BLaER1 (cell line): ENCODE measurements at regions not wholly inside any gene's neighbourhood (a gene's known extent, or its start where the extent isn't known, plus 50 kb on each side); places are given as distances from the start of the nearest gene placed in this dataset.

ENCODE experiments used
- H3K27ac ChIP-seq: shearing (Covaris generic); formaldehyde crosslinking; 2 replicates; pipeline ENCODE4 v1.8.1; 2022
- H3K27me3 ChIP-seq: shearing (Covaris generic); formaldehyde crosslinking; 2 replicates; pipeline ENCODE4 v1.8.1; 2022
- H3K36me3 ChIP-seq: shearing (Covaris generic); formaldehyde crosslinking; 2 replicates; pipeline ENCODE4 v1.8.1; 2022
- H3K4me1 ChIP-seq: shearing (Covaris generic); formaldehyde crosslinking; 2 replicates; pipeline ENCODE4 v1.8.1; 2022
- H3K4me2 ChIP-seq: shearing (Covaris generic); formaldehyde crosslinking; 2 replicates; pipeline ENCODE4 v1.8.1; 2022
- H3K4me3 ChIP-seq: shearing (Covaris generic); formaldehyde crosslinking; 2 replicates; pipeline ENCODE4 v1.8.1; 2022
- H3K9ac ChIP-seq: shearing (Covaris generic); formaldehyde crosslinking; 2 replicates; pipeline ENCODE4 v1.8.1; 2022
- H3K9me3 ChIP-seq: shearing (Covaris generic); formaldehyde crosslinking; 2 replicates; pipeline ENCODE4 v1.8.1; 2022
- H4K20me1 ChIP-seq: shearing (Covaris generic); formaldehyde crosslinking; 2 replicates; pipeline ENCODE4 v1.8.1; 2022
- Cebpa-rat ChIP-seq: shearing (Covaris generic); IDR thresholded peaks from 2 replicates; pipeline ENCODE4 v1.8.1; 2022

GRCh38 chr17:72306037-72306436, 185.2 kb downstream of the SOX9 start:
- H3K27ac ChIP-seq = no peak overlapping the region
- no peaks in the 10 kb centered on the region for H4K20me1 ChIP-seq
- no peaks in the 10 kb centered on the region for H3K4me1 ChIP-seq
- H3K9ac ChIP-seq = no peak overlapping the region
- no peaks in the 10 kb centered on the region for H3K36me3 ChIP-seq
- H3K4me3 ChIP-seq = no peak overlapping the region
- TF ChIP-seq Cebpa-rat = no peak
- H3K4me2 ChIP-seq = no peak overlapping the region
- H3K9me3 ChIP-seq = no peaks in the 10 kb centered on the region
- no peaks in the 10 kb centered on the region for H3K27me3 ChIP-seq

GRCh38 chr17:72307836-72308235, 187.0 kb downstream of the SOX9 start:
- H3K4me1 ChIP-seq = no peaks in the 10 kb centered on the region
- no peaks in the 10 kb centered on the region for H3K36me3 ChIP-seq
- H4K20me1 ChIP-seq = no peaks in the 10 kb centered on the region
- no peak overlapping the region for H3K9ac ChIP-seq
- H3K4me2 ChIP-seq = no peak overlapping the region
- H3K4me3 ChIP-seq = no peak overlapping the region
- H3K27me3 ChIP-seq = no peaks in the 10 kb centered on the region
- H3K9me3 ChIP-seq = no peaks in the 10 kb centered on the region
- no peak overlapping the region for H3K27ac ChIP-seq
- TF ChIP-seq Cebpa-rat = no peak

- H3K36me3 ChIP-seq = no peaks in the 10 kb centered on the region
- H3K27me3 ChIP-seq = no peaks in the 10 kb centered on the region
- no peaks in the 10 kb centered on the region for H3K9me3 ChIP-seq
- no peaks in the 10 kb centered on the region for H3K4me1 ChIP-seq
- no peak overlapping the region for H3K9ac ChIP-seq
- H3K4me3 ChIP-seq = no peak overlapping the region
- no peak overlapping the region for H3K27ac ChIP-seq
- H4K20me1 ChIP-seq = no peaks in the 10 kb centered on the region
- TF ChIP-seq Cebpa-rat = no peak
- no peak overlapping the region for H3K4me2 ChIP-seq
These were observed 188.0 kb downstream of the SOX9 start for GRCh38 chr17:72308744-72309385.

GRCh38 chr17:72311004-72311403, 190.2 kb downstream of the SOX9 start:
- Histone ChIP-seq H3K27ac (no peak overlapping the region), H3K36me3 (no peaks in the 10 kb centered on the region), H3K4me3 (no peak overlapping the region), H3K4me1 (no peaks in the 10 kb centered on the region), H3K9ac (no peak overlapping the region), H4K20me1 (no peaks in the 10 kb centered on the region), H3K27me3 (no peaks in the 10 kb centered on the region), H3K4me2 (no peak overlapping the region), H3K9me3 (no peaks in the 10 kb centered on the region)
- TF ChIP-seq Cebpa-rat = no peak

- no peak overlapping the region for H3K4me2 ChIP-seq
- peaks cover 32% of the 10 kb centered on the region for H3K4me1 ChIP-seq
- no peaks in the 10 kb centered on the region for H3K9me3 ChIP-seq
- H3K4me3 ChIP-seq = no peak overlapping the region
- H3K27me3 ChIP-seq = no peaks in the 10 kb centered on the region
- H3K27ac ChIP-seq = no peak overlapping the region
- no peak overlapping the region for H3K9ac ChIP-seq
- H3K36me3 ChIP-seq = no peaks in the 10 kb centered on the region
- H4K20me1 ChIP-seq = no peaks in the 10 kb centered on the region
- no peak for TF ChIP-seq Cebpa-rat
These were observed 194.5 kb downstream of the SOX9 start for GRCh38 chr17:72315122-72315913.

GRCh38 chr17:72318131-72318530, 197.3 kb downstream of the SOX9 start:
- Histone ChIP-seq H3K27me3 (no peaks in the 10 kb centered on the region), H3K36me3 (no peaks in the 10 kb centered on the region), H3K9me3 (no peaks in the 10 kb centered on the region), H3K27ac (no peak overlapping the region), H3K4me2 (peak overlapping the region; percentile 73), H3K9ac (no peak overlapping the region), H4K20me1 (no peaks in the 10 kb centered on the region), H3K4me3 (no peak overlapping the region), H3K4me1 (peaks cover 36% of the 10 kb centered on the region)
- no peak for TF ChIP-seq Cebpa-rat

- Histone ChIP-seq H3K9me3 (peaks cover 11% of the 10 kb centered on the region), H3K4me3 (no peak overlapping the region), H4K20me1 (no peaks in the 10 kb centered on the region), H3K4me2 (no peak overlapping the region), H3K36me3 (no peaks in the 10 kb centered on the region), H3K9ac (no peak overlapping the region), H3K4me1 (peaks cover 32% of the 10 kb centered on the region), H3K27ac (no peak overlapping the region), H3K27me3 (no peaks in the 10 kb centered on the region)
- no peak for TF ChIP-seq Cebpa-rat
These were observed 201.1 kb downstream of the SOX9 start for GRCh38 chr17:72321896-72322295.

GRCh38 chr17:72332367-72332766, 211.5 kb downstream of the SOX9 start:
- Histone ChIP-seq H3K36me3 (no peaks in the 10 kb centered on the region), H3K9ac (no peak overlapping the region), H4K20me1 (no peaks in the 10 kb centered on the region), H3K9me3 (no peaks in the 10 kb centered on the region), H3K27ac (no peak overlapping the region), H3K4me1 (no peaks in the 10 kb centered on the region), H3K4me2 (no peak overlapping the region), H3K4me3 (no peak overlapping the region), H3K27me3 (no peaks in the 10 kb centered on the region)
- TF ChIP-seq Cebpa-rat = no peak

GRCh38 chr17:72333570-72333969, 212.8 kb downstream of the SOX9 start:
- Histone ChIP-seq H3K4me2 (no peak overlapping the region), H3K9me3 (no peaks in the 10 kb centered on the region), H3K4me3 (no peak overlapping the region), H3K4me1 (peaks cover 7% of the 10 kb centered on the region), H4K20me1 (no peaks in the 10 kb centered on the region), H3K27ac (no peak overlapping the region), H3K9ac (no peak overlapping the region), H3K36me3 (no peaks in the 10 kb centered on the region), H3K27me3 (no peaks in the 10 kb centered on the region)
- no peak for TF ChIP-seq Cebpa-rat

- Histone ChIP-seq H3K4me3 (no peak overlapping the region), H3K9ac (no peak overlapping the region), H3K4me1 (peaks cover 14% of the 10 kb centered on the region), H3K36me3 (no peaks in the 10 kb centered on the region), H4K20me1 (no peaks in the 10 kb centered on the region), H3K27ac (no peak overlapping the region), H3K9me3 (no peaks in the 10 kb centered on the region), H3K4me2 (no peak overlapping the region), H3K27me3 (no peaks in the 10 kb centered on the region)
- no peak for TF ChIP-seq Cebpa-rat
These were observed 213.4 kb downstream of the SOX9 start for GRCh38 chr17:72334205-72334604.
